ENCODE measurements at regions not wholly inside any gene's neighbourhood (a gene's known extent, or its start where the extent isn't known, plus 50 kb on each side); places are given as distances from the start of the nearest gene placed in this dataset.

DNA sequence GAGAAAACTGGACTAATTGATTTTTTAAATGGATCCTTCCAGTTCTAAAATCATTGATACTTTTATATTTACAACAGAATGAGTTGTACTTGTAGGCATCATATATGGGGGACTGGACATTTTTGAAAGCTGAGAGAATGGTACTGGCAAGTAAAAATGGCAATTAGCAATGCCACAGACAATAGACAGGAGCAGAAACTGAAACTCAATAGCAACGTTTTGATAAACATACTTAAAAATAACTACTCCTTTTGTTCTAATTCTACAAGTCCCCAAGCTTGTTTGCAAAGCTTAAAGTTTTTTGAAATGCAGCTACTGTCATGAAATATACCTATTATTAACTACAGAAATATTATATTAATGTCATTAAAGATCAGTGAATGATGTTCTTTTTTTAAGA is 52.8 kb upstream of the FBXL7 start:
- DNase-seq (ENCODE audit: low read depth, low spot score) = no peak

DNA sequence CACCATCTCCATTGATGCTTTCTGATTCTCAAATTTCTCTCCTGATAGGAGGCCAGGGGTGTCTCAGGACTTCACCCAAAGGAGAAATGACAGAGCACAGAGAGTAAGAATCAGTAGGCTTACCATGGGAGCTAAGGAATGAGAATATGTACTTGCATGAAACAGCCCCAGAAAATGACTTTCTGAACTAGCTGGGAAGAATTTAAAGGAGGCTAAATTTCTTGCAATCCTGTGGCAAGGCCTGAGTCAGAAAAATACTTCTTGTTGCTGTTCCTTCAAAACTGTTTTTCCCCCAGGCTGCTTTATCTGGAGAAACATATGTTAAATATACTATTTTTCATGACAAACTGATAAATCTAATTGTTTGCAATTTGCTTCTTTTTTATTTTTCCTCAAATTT is 53.4 kb upstream of the FBXL7 start:
- peak; percentile 65 for DNase-seq (ENCODE audit: low read depth, low spot score)

DNA sequence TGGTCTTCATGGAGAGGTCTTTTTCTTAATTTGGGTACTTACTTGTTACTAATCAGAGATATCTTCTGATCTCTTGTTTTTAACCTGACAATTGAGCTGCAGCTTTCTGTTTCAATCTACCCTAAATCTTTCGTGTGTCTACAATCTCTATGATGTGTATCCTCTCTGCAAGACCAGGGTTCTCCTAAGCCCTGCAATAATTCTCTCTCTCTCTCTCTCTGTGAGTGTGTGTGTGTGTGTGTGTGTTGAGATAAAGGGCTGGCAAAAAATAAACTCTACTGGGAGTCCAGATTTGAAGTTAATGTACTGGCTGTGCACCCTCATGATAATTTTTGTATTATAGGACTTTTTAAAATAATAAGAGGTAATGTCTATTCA is 57.8 kb upstream of the FBXL7 start:
- no peak for DNase-seq (ENCODE audit: low read depth, low spot score)

DNA sequence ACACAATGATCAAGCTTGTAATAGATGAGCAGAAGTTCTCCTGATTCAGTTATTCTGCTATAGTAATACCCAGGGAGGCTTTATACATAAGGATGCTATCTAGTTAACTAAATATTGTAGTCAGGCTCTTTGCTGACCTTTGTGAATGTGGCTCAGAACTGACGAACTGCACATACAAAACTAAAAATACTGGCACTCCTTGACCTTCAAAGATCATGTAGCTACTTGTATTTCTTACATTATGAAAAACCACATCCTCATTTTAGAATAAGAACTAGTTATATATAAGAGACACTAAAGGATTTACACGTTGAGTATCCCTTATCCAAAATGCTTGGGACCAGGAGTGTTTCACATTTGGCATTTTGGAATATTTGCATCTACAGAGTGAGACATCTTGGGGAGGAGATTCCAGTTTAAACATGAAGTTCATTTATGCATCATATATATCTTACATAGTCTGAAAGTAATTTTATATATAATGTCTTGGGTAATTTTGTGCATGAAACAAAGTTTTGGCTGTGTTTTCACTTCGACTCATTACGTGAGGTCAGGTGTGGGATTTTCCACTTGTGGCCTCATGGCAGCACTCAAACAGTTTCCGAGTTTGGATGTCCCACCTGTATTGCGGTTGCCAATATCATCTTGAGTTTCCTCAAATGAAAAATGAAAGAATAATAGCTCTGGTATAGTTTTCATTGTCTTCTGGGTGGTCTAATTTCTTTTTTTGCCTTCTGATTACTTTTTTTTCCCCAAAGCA is 58.4 kb upstream of the FBXL7 start:
- no peak for DNase-seq (ENCODE audit: low read depth, low spot score)

DNA sequence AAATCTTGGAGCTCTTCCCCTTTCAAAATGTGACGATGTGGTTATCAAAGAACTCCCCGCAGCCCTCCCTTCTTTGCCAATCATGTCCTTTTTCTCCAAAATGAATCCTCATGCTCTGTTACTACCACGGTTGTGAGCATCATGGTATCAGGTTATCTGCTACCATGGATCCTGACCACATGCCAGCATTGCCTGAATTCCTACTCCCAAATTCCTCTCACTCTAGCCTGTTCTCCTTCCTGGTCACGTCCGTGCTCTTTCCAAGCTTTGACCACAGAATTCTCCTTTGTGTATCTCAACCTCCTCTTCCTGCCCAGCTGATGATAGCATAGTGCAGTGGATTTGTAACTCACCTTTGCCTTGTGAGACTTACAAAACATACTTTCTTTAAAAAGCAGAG is 59.5 kb upstream of the FBXL7 start:
- DNase-seq (ENCODE audit: low read depth, low spot score) = peak; percentile 64

DNA sequence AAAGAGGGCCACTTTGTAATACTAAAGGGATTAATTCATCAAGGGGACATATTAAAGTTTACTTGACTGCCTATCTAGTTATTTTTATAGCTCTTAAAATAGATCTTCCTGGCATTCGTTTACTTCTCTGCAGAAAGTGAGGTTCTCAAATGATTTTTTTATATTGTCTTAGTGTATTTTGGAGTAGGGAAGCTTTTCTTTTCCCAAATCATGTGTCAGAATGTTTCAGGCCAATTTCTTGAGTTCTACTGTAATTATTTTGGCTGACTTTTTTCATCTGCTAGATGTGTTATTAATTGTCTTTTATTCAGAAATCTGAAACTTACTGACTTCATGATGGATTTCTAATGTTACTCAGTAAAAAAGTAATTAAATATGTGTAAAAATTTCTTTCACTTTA is 60.2 kb upstream of the FBXL7 start:
- no peak for DNase-seq (ENCODE audit: low read depth, low spot score)

DNA sequence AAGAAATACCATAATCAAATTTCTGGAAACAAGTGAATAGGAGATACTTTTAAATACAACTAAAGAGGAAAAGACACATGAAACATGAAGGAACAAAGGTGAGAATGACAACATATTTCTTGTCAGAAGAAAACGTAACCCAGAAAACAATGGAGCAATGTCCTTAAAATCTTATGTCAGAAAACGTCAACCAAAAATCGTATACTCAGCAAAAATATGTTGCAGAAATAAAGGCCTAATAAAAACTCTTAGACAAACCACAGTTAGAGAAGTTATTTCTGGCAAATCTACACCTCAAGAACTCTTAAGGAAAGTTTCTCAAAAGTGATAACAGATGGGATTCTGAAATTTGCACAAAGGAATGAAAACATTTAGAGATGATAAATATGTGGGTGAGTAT is 66.3 kb upstream of the FBXL7 start:
- DNase-seq (ENCODE audit: low read depth, low spot score) = no peak

DNA sequence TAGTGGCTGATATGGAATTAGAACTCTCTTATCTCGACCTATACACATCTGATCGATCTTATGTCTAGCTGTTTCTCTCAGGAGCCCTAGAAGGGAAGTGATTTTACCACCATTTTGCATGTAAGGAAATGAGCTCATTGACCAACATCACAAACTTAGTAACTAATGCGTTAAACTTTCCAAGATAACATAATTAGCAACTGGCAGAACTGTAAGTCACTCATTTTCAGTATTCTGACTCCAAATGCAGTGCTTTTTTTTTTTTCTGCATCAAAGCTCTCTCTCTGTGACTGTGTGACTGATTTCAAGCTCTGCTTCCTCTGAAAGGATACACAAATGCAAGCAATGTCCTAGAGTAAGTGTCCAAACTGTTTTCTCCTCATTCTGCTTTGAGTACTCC is 68.1 kb upstream of the FBXL7 start:
- DNase-seq (ENCODE audit: low read depth, low spot score) = no peak

DNA sequence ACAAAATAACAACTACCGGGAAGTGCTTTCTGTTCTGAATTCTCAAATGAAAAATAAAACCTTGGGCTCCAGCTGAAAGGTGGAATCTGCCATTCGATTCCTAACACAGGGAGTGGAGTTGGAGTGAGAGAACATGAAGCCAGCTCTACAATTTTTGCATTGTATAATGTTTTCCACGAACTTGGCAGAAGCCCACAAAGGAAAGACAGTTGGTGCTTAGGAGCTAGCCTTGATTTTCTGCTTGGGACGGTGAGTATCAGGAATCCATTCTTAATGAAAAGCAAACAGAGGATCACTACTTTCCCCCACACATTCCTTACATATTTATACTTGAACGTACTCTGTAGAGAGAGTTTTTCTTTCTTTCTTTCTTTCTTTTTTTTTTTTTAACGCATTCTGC is 74.2 kb upstream of the FBXL7 start:
- peak; percentile 78 for DNase-seq (ENCODE audit: low read depth, low spot score)

DNA sequence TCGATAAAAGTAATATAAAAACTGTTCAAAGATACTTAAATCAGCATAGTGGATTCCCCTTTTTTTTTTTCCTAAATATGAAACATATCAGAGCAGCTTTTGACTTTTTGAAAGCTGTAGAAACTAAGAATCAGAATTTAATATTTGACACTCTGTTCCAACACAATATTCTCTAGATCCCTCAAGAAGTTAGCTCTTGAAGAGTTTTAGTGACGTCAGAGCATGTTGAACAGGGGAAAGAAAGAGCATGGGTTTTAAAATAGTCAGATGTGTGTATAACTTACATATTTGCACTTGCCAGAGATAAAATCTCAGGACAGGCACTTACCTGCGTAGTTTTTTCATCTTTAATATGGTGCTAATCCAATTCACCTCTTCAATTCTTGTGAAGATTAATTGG is 75.2 kb upstream of the FBXL7 start:
- no peak for DNase-seq (ENCODE audit: low read depth, low spot score)

DNA sequence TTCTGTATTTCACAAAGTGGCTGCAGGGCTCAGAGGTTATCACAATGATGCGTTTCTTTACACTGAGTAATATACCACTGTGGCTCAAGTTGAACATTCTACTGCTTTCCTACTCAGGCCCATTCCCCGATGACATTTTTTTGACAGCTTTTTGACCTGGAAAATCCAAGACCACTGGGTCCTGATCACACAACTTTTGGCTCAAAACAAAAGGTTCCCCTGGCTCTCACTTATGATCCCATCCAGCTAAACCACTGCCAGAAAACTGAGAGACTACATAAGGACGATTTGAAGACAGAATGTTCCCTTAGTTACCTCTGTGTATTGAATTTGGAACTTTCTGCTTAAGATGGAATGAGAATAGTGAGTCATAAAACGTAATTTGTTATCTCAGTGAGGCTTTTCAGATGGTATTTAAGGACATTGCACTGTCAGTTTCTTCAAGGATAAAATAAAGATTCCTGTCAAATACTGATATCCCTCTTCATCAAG is 78.0 kb upstream of the FBXL7 start:
- peak; percentile 4 for DNase-seq (ENCODE audit: low read depth, low spot score)

DNA sequence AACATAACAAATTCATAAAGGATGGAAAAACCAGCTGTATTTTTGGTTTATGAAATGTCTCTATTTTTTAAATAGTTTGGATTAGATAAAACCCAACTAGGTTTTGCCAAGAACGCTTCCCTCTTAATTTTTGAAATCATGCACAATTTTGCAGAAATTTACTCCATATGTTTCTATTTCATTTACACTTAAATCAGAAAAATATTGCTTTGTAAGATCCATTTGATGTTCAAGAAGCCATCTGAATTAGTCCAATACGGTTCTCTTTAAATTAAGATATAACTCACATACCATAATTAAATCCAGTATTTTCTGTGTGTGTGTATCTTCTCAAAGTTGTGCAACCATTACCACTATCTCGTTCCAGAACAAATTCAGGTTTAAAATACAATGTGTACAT is 78.6 kb upstream of the FBXL7 start:
- no peak for DNase-seq (ENCODE audit: low read depth, low spot score)

DNA sequence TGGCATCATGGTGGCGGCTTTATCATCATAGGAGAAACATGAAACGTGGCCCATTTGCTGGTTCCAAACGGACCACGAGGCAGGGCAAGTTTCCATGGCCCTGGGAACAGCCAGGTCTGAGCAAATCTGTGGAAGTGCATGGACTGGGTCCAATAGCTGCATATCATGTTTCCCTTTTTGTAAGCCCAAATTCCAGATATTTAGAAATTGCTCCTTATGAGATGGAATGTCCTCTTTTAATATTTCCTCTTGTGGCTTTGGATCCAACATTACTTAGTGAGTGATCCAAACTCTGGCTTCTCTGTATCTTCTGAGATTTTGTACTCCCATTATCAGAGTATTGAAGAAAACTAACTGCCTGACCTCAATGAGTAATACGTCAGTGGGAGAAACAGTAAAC is 79.8 kb upstream of the FBXL7 start:
- DNase-seq (ENCODE audit: low read depth, low spot score) = no peak

DNA sequence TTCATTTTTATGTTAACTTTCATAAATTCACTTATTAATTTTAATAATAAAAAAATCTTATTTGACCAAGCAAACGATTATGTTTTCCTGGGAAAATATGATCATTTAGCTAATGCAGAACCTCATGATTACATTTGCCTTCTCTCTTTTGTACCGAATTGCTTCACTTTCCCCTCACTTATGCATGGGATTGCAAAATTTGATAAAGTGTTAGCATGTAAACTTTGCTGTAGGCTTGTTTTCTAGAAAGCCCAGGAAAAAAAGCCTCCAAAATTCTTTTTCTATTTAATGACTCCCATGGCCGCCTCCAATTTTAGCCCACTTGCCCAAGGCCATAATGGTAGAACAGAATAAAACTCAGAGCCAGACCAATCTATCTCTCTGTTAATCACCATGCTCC is 82.8 kb upstream of the FBXL7 start:
- DNase-seq (ENCODE audit: low read depth, low spot score) = no peak

DNA sequence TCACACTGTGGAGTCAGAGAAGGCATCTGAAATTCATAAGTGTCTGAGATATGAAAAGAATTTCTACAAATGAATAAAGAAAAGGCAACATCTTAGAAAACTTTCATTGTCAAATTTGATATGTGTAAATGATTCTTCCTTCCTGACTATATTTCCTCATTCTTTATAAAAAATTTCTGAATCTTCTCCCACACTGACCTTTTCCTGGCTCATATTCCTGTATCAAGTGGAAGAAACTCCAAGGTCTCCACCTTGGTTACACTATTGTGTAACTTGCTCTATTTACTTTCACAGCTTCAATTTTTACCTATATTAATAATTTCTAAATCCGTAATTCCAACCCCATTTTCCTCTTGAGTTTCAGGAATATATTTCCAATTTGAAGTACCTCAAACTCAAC is 93.5 kb upstream of the FBXL7 start:
- no peak for DNase-seq (ENCODE audit: low read depth, low spot score)

DNA sequence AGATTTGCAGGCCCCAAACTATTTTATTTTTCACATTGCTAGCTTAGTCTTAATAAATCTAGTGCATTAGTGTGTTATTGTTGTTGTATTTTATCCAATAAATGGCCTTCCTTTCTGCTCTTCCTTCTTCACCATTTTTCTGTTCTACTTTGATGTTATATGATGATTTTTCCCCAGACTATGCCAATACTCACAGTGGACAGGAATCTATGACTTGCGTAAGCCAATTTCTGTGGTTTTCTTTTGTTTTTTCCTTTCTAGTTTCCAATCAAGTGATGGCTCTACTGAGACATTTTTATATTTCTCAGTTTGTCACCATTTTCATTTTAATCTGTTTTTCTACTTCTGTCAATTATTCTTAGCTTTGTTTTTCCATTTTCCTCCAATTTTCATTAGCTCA is 106.8 kb upstream of the FBXL7 start:
- DNase-seq (ENCODE audit: low read depth, low spot score) = no peak

DNA sequence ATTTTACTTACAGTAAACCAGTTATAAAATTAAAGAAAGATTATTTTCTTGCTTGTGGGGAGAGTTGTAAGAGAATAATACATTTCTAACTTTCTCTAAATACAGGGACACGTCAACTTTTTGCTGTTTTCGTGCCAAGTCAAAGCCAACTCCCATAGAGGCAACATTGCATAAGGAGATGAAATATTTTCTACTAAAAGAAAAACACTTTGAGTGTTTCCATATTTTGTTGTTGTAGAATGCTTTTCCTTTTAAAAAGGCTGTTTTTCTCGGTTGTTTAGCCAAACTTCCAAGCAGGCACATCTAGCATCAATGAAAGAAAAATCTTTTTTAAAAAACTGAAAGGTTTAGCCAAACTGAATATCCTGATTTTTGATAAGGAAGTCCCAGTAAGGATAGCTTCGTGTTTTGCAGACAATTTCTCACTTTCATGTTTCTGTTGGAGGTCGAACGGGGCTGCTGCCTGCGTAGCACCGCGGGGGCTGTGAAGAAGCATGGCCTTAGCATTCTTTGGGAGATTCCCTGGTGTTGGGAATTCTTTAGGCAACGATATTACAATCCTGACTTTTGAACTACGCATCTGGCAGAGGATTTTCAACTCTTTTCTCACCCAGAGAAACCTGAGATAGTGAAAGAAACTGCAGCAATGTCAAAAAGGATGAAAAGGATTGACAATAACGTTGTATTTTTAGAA is 108.1 kb upstream of the FBXL7 start:
- DNase-seq (ENCODE audit: low read depth, low spot score) = no peak

DNA sequence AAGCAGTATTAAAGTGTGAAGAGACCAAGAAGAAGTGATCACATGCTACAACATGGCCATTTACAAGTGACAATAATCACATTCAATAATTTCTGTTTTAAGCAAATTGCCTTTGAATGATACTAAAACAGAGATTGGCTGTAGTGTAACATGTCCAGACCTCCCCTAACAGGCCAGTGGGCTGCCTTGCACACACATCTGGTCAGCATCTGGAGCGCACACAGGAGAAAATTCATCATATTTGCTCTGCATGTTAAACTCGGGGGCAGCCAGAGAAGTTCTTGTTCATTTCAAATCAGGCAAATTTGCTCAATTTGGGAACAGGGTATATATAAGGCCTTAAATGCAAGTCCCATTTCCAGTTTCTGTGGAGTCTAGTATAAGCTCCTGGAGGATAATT is 111.1 kb upstream of the FBXL7 start:
- DNase-seq (ENCODE audit: low read depth, low spot score) = no peak

DNA sequence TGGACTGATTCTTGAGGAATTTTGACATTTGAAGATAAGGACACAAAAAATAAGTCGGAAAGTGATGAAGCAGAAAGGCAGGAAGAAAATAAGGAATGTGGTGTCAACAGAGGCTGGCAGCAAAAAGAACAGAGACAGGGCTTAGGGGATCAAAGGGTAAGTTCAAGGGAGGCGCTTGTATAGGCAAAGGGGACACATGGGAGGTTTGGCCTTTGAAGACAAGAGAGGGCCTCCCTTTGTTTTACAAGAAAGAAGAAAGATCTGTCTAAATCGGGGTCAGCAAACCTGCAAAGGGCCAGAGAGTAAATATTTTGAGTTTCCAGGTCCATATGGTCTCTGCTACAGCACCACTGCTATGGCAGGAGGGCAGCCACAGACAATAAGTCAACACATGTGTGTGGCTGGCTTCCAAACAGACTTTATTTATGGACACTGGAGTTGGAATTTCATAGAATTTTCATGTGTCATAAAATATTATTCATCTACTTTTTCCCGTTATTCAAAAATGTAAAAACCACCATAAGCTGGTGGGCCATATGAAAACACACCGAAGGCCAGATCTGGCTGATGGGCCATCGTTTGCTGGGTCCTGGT is 112.0 kb upstream of the FBXL7 start:
- DNase-seq (ENCODE audit: low read depth, low spot score) = no peak

DNA sequence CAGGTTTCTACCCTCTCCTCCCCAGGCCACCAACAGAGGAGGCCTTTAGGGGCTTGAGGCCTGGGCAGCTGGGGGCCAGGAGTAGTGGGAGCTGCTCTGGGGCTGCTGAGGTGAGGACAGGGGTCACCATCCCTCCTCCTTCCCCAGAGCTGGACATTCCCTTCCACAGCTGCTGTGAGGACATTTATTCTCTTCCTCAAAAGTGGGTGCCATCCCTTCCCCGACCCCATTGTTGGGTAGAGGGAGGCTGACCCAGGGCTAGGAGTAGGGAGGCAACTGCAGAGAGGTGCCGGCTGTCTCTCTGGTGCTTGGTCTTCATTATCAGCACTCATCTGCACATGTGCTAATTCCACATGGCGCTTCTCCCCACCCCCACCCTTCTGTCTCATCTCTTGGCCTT is 113.9 kb upstream of the FBXL7 start:
- no peak for DNase-seq (ENCODE audit: low read depth, low spot score)

DNA sequence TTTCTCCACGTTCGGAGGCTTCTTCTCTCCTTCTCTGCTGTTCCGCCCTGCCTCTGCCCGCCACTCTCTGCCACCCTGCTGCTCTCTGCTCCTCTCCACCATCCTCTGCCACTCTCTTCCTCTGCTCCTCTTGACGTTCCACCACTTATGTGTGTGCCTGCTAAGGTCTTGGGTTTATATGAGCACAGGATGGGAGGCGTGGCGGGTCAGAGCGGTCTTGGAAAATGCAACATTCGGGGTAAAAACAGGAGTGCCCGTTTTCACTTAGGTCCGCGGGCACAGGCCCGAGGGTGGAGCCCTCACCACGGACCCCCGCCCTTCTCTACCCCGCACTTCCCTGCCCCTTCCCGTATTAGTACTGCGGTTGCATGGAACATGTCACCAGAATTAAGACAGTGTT is 114.4 kb upstream of the FBXL7 start:
- no peak for DNase-seq (ENCODE audit: low read depth, low spot score)

DNA sequence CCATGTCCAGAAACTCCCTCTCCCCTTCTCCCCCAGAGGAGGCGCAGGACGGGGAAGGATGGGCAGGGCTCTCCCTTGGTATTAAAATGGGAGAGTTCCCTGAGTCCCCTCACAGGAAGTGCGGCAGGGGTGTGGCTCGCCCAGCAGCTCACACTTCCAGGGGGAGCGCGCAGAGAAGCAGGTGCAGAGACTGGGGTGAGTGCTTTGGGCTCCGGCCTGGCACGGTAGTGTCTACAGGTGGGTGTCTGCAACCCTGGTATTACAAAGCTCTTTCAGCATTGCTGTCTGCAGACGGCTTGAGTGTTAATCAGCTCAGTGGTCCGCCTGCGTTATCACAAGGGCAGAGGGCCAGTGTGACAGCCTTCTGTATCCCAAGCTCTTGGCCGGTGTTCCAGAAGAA is 114.9 kb upstream of the FBXL7 start:
- DNase-seq (ENCODE audit: low read depth, low spot score) = no peak

DNA sequence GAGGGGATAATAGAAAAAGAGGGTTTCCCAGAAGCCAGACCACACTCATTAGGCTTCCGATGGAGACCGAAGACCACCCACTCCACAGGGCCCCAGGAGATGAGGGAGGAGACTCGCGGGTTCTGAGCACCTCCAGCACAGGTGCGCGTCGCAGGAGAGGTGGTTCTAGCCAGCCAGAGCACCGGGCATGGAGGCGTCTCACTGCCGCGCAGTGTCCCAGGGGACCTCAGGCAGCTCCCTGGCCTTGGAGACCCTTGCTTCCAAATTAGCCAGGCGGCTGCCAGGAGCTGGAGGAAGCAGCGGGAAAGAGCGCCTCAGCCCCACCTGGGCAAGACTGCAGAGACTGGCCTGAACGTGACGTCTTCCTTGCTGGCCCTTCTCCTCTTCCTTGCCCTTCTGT is 115.4 kb upstream of the FBXL7 start:
- no peak for DNase-seq (ENCODE audit: low read depth, low spot score)
